Fibroblast of lung (primary cell): ENCODE measurements at regions not wholly inside any gene's neighbourhood (a gene's known extent, or its start where the extent isn't known, plus 50 kb on each side); places are given as distances from the start of the nearest gene placed in this dataset.
"Not testable (repeated sequence)": the region's sequence is repeated elsewhere in the genome, so short reads cannot be mapped to it uniquely, and the experiment has no call there.

Source experiments
- DNase-seq, 2 donors: peaks; one replicate each; pipeline versions ENCODE4 v3.0.0 to v3.0.0-alpha.2; 2010; ENCODE audit warnings: low read depth in 2 of 2
- H2AFZ ChIP-seq: 2 replicates; pipeline ENCODE4 v1.5.1; 2012; ENCODE audit warnings: low read length, control low read depth, inconsistent platforms
- H3K27ac ChIP-seq: 2 replicates; pipeline ENCODE4 v1.5.1; 2011; ENCODE audit warnings: low read length, control low read depth; ENCODE audit not compliant: insufficient read depth
- H3K27me3 ChIP-seq: 2 replicates; pipeline ENCODE4 v1.5.1; 2011; ENCODE audit warnings: mild to moderate bottlenecking, low read length; ENCODE audit not compliant: control insufficient read depth, insufficient read depth
- H3K36me3 ChIP-seq: 2 replicates; pipeline ENCODE4 v1.5.1; 2011; ENCODE audit warnings: low read length; ENCODE audit not compliant: control insufficient read depth, insufficient read depth
- H3K4me1 ChIP-seq: 2 replicates; pipeline ENCODE4 v1.5.1; 2011; ENCODE audit warnings: low read length; ENCODE audit not compliant: control insufficient read depth, insufficient read depth; ENCODE audit errors: extremely low read depth
- H3K4me2 ChIP-seq: 2 replicates; pipeline ENCODE4 v1.5.1; 2011; ENCODE audit warnings: low read length, control low read depth; ENCODE audit not compliant: insufficient read depth; ENCODE audit errors: extremely low read depth
- H3K4me3 ChIP-seq, 4 experiments: fragments of 200-600 bp in 1 of 4; sonication (generic) in 1 of 4; replicated peaks in 1 of 4; 2 replicates each; pipeline ENCODE4 v1.5.1; 2011 to 2016; ENCODE audit warnings: low read length in 4 of 4, low read depth in 3 of 4, mild to moderate bottlenecking in 3 of 4, control low read depth in 2 of 4, inconsistent platforms in 1 of 4, mixed read lengths in 1 of 4; ENCODE audit not compliant: insufficient read depth in 1 of 4; ENCODE audit errors: control extremely low read depth in 1 of 4
- H3K79me2 ChIP-seq: 2 replicates; pipeline ENCODE4 v1.5.1; 2012; ENCODE audit warnings: mild to moderate bottlenecking, low read length, inconsistent platforms; ENCODE audit not compliant: control insufficient read depth, insufficient read depth
- H3K9ac ChIP-seq: 2 replicates; pipeline ENCODE4 v1.5.1; 2011; ENCODE audit warnings: mild to moderate bottlenecking, low read length, control low read depth; ENCODE audit not compliant: insufficient read depth
- H3K9me3 ChIP-seq: 2 replicates; pipeline ENCODE4 v1.5.1; 2012; ENCODE audit warnings: low read depth, low read length; ENCODE audit not compliant: control insufficient read depth, insufficient read depth
- H4K20me1 ChIP-seq: 2 replicates; pipeline ENCODE4 v1.5.1; 2011; ENCODE audit warnings: low read length; ENCODE audit not compliant: control insufficient read depth, insufficient read depth; ENCODE audit errors: extremely low read depth
- EZH2 ChIP-seq: IDR thresholded peaks from 2 replicates; pipeline ENCODE4 v1.5.1; 2012; ENCODE audit warnings: low read length, control low read depth, mild to moderate bottlenecking; ENCODE audit errors: missing control alignments
- TF ChIP-seq, protein P1 (sequence below), 2 donors: IDR thresholded peaks in 1 of 2; conservative IDR thresholded peaks in 1 of 2; 1 replicate in 1 of 2; 2 replicates in 1 of 2; pipeline ENCODE4 v1.5.1; 2011 to 2012; ENCODE audit warnings: low read length in 2 of 2, control low read depth in 1 of 2, inconsistent platforms in 1 of 2, low read depth in 1 of 2, mild to moderate bottlenecking in 1 of 2

DNA sequence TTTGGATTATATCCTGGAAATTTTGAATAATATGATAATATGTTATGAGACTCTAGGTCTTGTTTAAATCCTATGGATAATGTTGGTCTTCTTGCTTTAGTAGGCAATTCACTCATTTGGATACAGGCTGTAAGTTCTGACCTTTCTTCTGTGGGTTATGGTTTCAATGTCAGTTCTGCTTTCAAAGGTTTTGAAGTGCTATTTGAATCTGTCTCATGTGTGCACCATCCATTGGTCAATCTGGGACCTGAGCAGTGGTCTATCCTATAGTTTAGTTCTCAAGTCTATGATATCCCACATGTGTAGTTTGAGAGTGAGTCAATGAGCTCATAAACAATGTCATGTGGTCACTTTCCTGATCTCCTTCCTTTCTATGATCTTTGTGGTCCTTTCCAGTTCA, 94.4 kb downstream of the RMI1 start:
- Histone ChIP-seq H3K36me3 (no peaks in the 10 kb centered on the region), H3K4me1 (no peaks in the 10 kb centered on the region), H3K79me2 (no peaks in the 10 kb centered on the region), H3K27me3 (no peaks in the 10 kb centered on the region), H3K4me3 (no peak overlapping the region), H3K9ac (no peak overlapping the region), H3K27ac (no peak overlapping the region), H3K4me2 (no peak overlapping the region), H4K20me1 (no peaks in the 10 kb centered on the region), H3K9me3 (no peaks in the 10 kb centered on the region), H2AFZ (no peak overlapping the region)
- DNase-seq = no peak
- TF ChIP-seq EZH2 = no peak
- TF ChIP-seq, protein P1, sequence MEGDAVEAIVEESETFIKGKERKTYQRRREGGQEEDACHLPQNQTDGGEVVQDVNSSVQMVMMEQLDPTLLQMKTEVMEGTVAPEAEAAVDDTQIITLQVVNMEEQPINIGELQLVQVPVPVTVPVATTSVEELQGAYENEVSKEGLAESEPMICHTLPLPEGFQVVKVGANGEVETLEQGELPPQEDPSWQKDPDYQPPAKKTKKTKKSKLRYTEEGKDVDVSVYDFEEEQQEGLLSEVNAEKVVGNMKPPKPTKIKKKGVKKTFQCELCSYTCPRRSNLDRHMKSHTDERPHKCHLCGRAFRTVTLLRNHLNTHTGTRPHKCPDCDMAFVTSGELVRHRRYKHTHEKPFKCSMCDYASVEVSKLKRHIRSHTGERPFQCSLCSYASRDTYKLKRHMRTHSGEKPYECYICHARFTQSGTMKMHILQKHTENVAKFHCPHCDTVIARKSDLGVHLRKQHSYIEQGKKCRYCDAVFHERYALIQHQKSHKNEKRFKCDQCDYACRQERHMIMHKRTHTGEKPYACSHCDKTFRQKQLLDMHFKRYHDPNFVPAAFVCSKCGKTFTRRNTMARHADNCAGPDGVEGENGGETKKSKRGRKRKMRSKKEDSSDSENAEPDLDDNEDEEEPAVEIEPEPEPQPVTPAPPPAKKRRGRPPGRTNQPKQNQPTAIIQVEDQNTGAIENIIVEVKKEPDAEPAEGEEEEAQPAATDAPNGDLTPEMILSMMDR (conservative IDR thresholded peaks at IDR 0.05 in 1 of 2, IDR thresholded peaks at IDR 0.05 in 1 of 2; ENCODE audit: low read depth in 1 of 2, low read length in 2 of 2) = no peak

DNA sequence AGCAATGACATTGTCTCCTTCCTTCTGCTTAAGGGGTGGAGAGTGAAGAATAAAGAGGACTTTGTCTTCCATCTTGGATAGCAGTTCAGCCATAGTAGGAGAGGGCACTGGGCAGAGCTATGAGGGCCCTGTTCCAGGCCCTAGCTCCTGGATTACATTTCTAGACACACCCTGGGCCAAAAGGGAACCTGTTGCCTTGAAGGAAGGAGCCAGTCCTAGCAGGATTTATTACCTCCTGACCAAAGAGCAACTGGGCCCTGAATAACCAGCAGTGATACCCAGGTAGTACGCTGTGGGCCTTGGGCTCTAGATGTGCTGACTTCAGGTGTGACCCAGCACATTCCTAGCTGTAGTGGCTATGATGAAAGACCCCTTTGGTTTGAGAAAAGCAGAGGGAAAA, 95.8 kb downstream of the RMI1 start:
- Histone ChIP-seq H3K4me3 (no peak overlapping the region), H4K20me1 (no peaks in the 10 kb centered on the region), H3K36me3 (no peaks in the 10 kb centered on the region), H3K9ac (no peak overlapping the region), H3K27ac (no peak overlapping the region), H3K79me2 (no peaks in the 10 kb centered on the region), H3K9me3 (no peaks in the 10 kb centered on the region), H3K4me2 (no peak overlapping the region), H3K27me3 (no peaks in the 10 kb centered on the region), H3K4me1 (no peaks in the 10 kb centered on the region), H2AFZ (no peak overlapping the region)
- no peak for DNase-seq
- TF ChIP-seq EZH2 = no peak
- TF ChIP-seq, protein P1 (conservative IDR thresholded peaks at IDR 0.05 in 1 of 2, IDR thresholded peaks at IDR 0.05 in 1 of 2; ENCODE audit: low read depth in 1 of 2, low read length in 2 of 2) = no peak

DNA sequence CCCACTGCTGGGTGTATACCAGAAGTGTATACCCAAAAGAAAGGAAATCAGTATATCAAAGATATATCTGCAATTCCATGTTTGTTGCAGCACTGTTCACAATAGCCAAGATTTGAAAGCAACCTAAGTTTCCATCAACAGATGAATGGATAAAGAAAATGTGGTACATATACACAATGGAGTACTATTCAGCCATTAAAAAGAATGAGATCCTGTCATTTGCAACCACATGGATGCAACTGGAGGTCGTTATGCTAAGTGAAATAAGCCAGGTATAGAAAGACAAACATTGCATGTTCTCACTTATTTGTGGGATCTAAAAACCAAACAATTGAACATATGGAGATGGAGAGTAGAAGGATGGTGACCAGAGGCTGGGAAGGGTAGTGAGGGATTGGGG, 97.2 kb downstream of the RMI1 start:
- not testable (repeated sequence) for H3K36me3 ChIP-seq, H3K27me3 ChIP-seq, H2AFZ ChIP-seq, H4K20me1 ChIP-seq, H3K4me1 ChIP-seq, H3K4me2 ChIP-seq, H3K27ac ChIP-seq, H3K79me2 ChIP-seq, H3K4me3 ChIP-seq, H3K9ac ChIP-seq, DNase-seq, H3K9me3 ChIP-seq

DNA sequence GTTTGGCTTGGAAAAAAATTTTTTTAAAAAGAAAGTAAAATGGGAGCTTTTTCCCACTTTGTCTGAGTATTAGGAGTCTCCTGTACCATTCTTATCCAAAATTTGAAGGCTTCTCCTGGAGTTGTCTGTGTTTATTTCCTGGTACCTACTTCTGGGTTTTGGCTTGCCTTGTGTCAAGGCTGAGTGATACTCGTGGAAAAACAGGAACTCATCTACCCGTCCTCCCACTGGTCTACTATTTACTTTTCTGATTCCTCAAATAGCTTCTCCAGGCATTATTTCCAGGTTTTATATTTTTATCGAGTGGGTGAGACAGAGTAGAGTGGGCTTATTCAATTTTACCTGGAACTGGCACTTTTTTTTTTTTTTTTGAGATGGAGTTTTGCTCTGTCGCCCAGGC, 99.4 kb downstream of the RMI1 start:
- TF ChIP-seq EZH2 = no peak
- TF ChIP-seq, protein P1 (conservative IDR thresholded peaks at IDR 0.05 in 1 of 2, IDR thresholded peaks at IDR 0.05 in 1 of 2; ENCODE audit: low read depth in 1 of 2, low read length in 2 of 2) = no peak
- no peak for DNase-seq

More for the DNA sequence above, 99.4 kb downstream of the RMI1 start:
- H3K27me3 ChIP-seq = no peaks in the 10 kb centered on the region
- H3K36me3 ChIP-seq = no peaks in the 10 kb centered on the region
- no peaks in the 10 kb centered on the region for H3K9me3 ChIP-seq
- H3K4me3 ChIP-seq = no peak overlapping the region
- no peak overlapping the region for H3K4me2 ChIP-seq
- no peak overlapping the region for H3K27ac ChIP-seq
- H3K79me2 ChIP-seq = no peaks in the 10 kb centered on the region
- no peak overlapping the region for H3K9ac ChIP-seq
- H4K20me1 ChIP-seq = no peaks in the 10 kb centered on the region
- H3K4me1 ChIP-seq = no peaks in the 10 kb centered on the region
- no peak overlapping the region for H2AFZ ChIP-seq
